ENCODE measurements at regions not wholly inside any gene's neighbourhood (a gene's known extent, or its start where the extent isn't known, plus 50 kb on each side); places are given as distances from the start of the nearest gene placed in this dataset.

DNA sequence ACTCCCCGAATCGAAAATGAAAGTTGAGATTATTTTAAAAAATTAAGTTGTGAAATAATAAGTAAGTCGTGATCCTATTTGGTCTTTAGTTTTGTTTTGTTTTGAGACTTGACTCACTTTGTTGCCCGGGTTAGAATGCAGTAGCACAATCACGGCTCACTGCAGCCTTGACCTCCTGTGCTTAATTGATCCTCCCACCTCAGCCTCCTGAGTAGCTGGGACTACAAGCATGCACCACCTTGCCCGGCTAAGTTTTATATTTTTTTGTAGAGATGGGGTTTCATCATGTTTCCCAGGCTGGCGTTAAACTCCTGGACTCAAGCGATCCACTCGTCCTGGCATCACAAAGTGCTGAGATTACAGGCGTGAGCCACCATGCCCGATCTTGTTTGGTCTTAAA is 326.2 kb downstream of the MYCN start:
- DNase-seq (ENCODE audit: low read depth in 4 of 4, low spot score in 3 of 4), result no peak

GRCh38 chr2:16264931-16265540 is 324.7 kb downstream of the MYCN start:
- no peak for DNase-seq (ENCODE audit: low read depth in 4 of 4, low spot score in 3 of 4)

DNA sequence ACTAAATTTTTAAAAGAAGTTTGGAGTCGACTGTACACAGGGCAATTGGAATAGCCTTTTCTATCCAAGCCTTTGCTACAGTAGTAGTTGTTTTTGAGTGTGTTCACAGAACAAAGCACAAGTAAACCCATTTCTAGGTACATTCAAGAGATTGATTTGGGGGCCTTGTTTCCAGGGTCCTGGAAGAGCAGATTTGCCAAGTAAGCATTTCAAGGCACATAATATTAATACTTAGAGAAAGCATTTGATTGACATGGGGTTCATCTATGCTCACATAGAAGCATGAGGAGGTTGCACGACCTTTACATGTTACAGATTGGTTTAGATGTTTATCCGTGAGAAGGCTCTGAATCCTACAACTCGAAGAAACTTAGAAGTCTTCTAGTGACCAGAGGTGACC is 324.1 kb downstream of the MYCN start:
- DNase-seq (ENCODE audit: low read depth in 4 of 4, low spot score in 3 of 4), result no peak

DNA sequence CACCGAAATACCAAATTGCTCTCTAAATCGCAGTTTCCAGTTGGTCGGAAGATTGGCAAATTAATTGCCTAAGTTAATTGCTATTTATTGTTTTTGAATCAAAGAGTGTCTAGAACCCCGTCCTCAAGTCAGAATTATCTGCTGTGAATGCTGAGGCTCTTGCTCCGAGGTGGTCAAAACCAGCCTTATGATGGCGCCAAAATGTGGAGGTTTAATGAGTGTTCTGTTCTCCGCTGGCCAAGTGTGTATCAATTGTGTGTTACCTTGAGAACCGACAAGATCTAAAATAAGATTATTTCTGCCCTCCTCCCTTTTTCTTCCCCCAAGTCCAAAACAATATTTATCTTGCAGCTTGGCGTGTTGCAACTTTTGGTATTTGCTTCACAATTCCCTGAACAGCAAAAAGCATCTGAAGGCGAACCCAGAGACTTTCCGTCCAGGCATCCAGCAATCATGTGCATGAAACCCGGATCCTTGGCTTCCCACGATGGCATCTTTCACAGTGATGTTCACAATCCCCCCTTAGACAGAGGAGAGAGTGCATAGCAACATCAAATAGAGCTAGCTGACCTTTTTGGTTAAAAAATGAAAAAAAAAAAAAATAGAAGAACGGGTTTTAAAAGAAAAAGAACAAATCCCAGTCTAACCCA is 323.0 kb downstream of the MYCN start:
- DNase-seq (ENCODE audit: low read depth in 4 of 4, low spot score in 3 of 4), result no peak

DNA sequence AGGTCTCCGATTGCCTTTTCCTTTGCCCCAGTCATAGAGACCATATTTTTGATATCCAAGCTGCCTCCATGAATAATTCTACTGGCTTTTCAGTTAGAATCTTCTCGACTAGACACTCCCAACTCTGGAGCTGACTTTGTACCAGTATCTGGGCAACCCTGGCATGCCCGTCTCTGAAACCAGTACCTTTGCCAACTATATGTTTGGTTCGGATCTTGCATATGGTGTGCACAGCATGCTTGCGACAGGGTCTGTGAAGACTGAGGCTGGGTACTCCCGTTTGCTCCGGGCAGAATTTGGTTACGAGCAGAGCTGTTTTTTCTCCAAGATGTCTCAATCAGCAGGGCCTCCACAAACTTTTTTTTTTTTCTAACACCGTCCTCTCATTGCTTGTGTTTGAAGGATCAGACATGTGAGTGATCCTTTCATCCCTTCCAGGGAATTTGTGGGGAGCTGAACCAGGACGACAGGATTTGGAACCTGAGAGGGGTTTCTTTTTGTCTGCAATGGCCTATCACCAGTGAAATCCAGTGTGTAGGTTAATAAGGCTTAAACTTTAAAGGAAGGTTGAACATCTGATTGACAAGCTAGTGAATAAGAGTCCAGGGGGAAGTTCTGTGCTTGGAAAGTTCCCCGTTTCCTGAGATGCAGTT is 322.3 kb downstream of the MYCN start:
- DNase-seq (ENCODE audit: low read depth in 4 of 4, low spot score in 3 of 4), result no peak

DNA sequence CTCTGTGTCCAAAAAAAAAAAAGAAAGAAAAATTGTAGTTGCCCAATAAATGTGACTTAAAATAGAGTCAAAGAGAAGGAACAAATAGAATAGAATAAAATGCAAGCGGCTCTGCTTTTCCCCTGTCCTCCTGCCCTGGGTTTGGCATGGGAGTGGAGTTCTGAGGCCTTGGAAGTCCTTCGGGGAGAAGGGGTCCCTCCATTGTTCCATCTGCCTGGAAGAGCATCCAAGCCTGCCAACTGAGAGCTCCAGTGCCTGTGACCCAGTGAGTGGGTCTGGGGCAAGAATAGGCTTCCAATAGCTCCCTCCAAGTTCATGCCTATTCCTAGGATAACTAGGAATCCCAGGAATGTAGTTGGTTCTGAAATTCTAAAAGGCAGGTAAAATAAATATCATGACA is 321.4 kb downstream of the MYCN start:
- DNase-seq (ENCODE audit: low read depth in 4 of 4, low spot score in 3 of 4), result no peak

DNA sequence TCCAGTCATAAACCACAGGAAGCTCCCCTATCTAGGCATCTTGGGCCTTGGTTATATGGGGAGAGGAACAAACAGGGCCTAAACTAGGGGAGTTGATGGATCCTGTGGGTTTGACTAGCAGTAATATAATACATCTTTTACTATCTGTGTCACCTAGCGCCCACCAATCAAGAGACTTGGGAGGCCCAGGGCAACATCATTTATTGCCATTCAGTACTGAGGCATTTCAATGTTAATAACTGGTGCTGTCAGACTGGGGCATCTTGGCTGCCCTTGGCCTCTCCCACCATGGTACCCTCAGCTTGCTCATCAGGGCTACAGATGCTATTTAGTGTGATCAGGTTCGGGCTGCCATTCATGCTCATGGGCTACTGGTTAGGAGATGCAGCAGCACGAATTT is 320.7 kb downstream of the MYCN start:
- DNase-seq (ENCODE audit: low read depth in 4 of 4, low spot score in 3 of 4), result no peak

DNA sequence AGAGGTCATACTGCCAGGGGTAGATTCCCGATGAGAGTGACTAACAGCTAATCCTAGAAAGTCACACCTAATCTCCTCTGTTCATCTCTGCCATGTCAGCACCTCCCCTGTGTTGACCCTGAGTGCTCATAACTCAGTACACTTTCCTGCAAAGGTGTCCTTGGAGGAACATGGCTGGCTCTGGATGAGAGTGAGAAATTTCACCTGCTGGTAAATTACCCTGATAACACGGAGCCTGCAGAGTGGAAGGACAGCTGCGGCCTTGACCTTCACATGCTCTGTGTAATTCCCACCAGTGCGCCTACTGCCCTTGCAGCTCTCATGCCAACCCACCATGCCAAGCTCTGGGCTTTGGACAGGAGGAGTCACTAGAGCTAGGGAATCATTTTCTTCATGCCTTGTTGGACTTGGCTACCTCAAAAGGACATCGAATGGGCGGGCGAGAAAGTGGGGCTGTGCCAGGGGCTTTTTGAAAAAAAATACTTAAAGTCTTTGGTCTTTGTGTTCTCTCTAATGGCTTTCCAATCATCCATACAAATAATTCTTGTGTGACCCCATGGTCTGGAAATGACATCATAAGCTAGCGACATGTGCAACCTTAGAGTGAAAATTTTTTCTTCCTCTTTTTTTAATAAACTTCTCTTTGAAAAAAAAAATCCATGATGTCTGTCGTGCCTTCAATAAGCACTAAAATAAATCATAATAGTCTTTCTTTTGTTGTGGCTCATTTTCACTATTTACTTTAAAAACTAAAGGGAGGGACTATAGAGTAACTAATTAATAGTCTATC is 319.9 kb downstream of the MYCN start:
- no peak for DNase-seq (ENCODE audit: low read depth in 4 of 4, low spot score in 3 of 4)

- no peak for DNase-seq (ENCODE audit: low read depth in 4 of 4, low spot score in 3 of 4)
Observed at GRCh38 chr2:16259010-16259409, 318.7 kb downstream of the MYCN start.

DNA sequence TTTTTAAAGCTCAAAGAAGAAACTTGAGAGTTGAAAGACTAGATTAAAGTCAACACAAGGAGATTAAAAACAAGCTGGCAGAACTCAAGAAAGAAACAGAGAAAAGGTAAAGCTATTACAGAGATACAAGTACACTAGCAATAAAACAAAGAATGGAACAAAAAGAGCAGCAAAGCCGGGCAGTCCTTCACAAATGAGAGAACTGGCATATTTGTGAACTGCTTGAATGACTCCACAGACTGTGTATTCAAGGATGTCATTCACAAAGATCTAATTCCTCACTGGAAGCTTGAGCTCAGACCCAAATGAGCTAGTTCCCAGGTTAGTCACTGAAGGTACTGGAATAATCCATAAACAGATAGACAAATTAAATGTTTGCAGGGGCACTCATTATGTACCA is 318.0 kb downstream of the MYCN start:
- DNase-seq (ENCODE audit: low read depth in 4 of 4, low spot score in 3 of 4), result no peak

DNA sequence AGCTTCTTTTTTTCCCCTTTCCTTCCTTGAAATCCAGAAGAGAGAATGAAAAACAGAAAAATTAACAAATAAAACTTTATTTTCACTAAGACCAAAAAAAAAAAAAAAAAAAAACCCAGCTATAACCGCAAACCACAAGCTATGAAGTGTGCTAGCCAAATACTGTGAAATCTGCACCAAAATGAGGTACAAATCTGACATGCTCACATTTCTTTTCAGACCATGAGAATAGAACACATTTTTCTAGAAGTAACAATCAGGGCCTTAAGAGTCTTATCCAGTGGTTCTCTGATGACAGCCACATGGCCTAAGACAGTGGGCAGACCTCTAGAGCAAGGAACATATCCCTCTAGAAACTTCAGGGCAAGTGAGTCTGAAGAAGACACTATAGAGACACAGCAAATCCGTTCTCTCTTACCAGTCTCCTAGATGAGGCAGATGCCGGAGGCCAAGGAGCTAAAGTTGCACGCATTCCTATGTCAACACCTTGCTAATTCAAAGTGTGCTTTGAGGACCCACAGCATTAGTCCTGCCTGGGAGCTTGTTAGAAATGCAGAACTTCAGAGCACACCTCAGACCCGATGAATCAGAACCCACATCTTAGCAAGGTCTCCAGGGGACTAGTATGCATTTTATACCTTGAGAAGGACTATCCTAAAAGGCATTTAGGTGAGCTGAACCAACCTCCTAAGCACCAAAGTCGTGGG is 317.1 kb downstream of the MYCN start:
- no peak for DNase-seq (ENCODE audit: low read depth in 4 of 4, low spot score in 3 of 4)

- no peak for DNase-seq (ENCODE audit: low read depth in 4 of 4, low spot score in 3 of 4)
Observed at GRCh38 chr2:16256601-16257321, 316.4 kb downstream of the MYCN start.

DNA sequence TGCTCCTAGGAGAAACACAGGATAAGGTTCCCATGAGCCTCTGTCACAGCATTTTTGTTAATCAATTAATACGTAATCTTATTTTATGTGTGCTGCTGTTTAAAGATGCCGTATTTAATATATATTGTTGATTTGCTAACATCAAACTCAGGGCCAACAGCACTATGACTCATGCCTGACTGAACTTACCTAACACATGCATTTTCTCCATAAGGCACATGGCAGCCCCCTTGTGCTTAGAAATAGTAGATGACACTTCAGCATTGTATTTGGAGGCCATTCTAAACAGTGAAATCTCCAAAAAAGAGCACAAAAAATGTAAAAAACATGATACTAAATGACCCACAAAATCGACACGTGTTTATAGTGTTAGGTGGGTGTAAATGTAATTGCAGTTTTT is 314.8 kb downstream of the MYCN start:
- no peak for DNase-seq (ENCODE audit: low read depth in 4 of 4, low spot score in 3 of 4)

DNA sequence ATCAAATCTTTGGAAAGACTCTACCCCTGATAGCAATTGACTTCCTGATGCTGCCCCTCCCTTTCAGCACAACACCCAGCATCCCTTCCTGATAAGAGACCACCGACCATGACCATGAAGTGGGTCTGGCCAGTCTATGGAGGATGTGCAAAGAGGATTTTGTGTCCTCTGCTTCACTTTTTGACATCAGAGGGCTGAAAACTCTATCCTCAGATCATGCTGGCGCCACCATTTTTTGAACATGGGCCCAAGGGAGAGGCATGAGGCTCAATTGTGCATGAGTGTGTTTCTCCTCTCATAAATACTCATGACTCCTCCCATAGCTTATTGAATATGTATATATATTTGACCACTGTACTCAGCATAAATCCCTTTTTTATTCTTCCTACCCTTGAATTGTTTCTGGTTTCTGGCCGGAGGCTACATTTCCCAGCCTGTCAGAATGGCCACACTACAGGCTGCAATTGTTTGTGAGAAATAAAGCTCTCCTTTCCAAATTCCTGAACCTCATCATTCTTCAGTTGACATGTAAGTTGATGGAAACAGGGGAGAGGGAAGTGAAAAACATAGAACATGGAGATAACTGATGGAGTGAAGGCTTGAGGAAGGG is 314.1 kb downstream of the MYCN start:
- DNase-seq (ENCODE audit: low read depth in 4 of 4, low spot score in 3 of 4), result no peak

DNA sequence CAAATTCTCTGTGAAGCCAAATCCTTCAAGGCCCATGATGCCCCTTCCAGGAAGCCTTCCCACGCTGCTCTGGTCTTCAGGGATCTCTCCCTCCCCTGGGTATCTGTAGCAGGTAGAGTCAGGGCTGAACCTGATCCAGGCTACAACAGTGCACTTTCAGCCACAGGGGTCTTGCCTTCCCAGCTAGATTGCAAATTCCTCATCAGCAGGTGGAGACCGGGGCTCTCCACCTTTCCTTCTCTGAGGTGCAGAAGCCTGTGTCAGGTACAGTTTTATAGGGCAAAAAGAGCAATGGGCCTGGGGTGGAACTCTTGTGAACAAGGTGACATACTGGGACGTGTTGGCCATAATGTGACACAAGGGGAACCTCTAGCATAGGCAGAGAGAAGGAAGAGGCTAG is 312.9 kb downstream of the MYCN start:
- no peak for DNase-seq (ENCODE audit: low read depth in 4 of 4, low spot score in 3 of 4)

GRCh38 chr2:16252891-16253290 is 312.5 kb downstream of the MYCN start:
- no peak for DNase-seq (ENCODE audit: low read depth in 4 of 4, low spot score in 3 of 4)

DNA sequence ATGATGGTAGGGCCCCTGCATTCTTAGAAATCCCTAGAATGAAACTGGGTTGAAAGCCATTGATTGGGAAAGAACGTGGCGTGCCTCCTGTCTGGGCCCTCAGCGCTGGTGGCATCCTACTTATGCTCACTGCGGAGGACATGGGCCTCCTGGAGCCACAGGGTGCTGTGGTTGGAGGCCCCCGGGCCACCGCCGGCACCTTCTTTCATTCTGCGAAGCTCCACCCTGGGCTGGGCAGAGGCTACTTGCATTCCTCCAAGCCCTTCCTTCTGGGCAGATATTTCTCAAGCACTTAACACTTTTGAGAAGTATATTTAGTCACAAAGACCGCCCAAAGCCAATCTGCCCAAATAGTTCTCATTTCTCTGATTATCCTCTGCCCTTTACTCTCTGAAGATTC is 311.9 kb downstream of the MYCN start:
- DNase-seq (ENCODE audit: low read depth in 4 of 4, low spot score in 3 of 4), result no peak

DNA sequence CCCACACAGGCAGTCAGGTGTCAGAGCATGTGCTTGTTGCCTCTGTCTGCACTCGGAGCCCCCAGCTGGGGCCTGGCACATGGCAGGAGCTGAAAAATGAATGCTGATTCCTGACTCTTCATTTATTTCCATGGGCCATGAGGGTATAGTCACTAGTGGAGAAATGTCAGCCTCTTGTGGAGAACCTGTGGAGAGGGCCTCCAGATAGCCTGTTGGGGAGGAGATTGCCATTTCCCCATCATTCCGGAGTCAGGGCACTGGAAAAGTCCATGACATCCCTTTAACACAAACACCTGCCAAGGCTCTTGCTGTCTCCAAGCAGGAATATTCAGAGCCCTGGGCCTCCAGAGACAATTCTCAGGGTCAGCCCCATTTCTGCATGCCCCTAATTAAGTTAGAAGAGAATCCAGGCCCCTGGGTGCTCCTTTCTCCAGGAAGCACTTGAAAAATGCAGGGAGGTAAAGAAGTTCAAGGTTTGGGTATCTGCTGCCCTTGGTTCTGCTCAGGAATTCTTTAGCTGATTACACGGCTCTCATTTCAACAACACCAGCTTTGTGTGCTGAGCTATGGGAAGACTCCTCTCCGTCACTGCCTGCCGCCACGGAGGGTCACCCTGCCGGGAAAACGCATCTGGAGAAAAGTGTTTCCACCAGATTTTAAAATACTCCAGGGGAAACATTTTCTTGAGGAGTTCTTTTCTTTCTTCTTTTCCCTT is 311.3 kb downstream of the MYCN start:
- DNase-seq (ENCODE audit: low read depth in 4 of 4, low spot score in 3 of 4), result no peak

DNA sequence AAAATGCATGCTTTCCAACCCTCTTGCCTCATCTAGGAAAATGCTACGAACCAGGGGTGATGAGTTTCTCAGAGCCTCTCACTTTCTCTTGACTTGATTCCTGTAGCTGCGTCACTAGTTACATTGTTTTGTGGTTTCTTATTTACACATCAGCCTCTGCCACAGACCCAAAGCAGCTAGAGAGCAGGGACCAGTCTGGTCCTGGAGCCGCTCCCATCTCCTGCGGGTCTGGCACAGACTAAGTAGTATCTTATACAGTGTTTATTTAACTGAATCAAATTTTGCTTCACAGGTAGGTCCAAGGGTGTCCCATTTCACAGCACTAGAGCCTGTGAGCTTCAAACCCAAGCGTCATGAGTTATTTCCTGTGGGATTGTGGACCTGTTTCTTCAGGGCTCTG is 310.5 kb downstream of the MYCN start:
- DNase-seq (ENCODE audit: low read depth in 4 of 4, low spot score in 3 of 4), result no peak
